ENCODE measurements at regions not wholly inside any gene's neighbourhood (a gene's known extent, or its start where the extent isn't known, plus 50 kb on each side); places are given as distances from the start of the nearest gene placed in this dataset.

GRCh38 chr4:163610648-163611047 lies 116.2 kb downstream of the TMA16 start:
- TF ChIP-seq POLR2A (IDR thresholded peaks at IDR 0.05; ENCODE audit: low read length) (no peak), GATA1 (IDR thresholded peaks at IDR 0.05; ENCODE audit: low read depth, low read length) (no peak)

All from erythroblast (primary cell).